ENCODE measurements at regions not wholly inside any gene's neighbourhood (a gene's known extent, or its start where the extent isn't known, plus 50 kb on each side); places are given as distances from the start of the nearest gene placed in this dataset.

DNA sequence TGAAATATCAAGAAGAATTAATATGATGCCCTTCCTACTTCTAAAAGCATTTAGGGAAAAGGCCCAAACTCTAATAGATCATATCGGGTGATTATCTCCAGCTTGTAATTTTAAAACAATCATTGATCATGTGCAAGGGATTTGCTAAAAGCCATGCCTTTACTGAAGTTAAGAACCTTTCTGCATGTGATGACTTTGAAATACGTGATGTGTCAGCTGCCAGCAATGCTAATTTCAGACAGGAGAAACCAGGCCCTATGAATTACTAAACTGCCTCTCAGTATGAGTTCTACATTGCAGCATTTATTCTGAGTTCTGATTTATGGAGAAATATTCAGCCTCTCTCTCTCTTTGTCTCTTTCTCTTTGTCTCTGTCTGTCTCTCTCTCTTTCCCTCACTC lies 203.6 kb upstream of the AKR1E2 start:
- TF ChIP-seq MAX (CRISPR knock-in tag; IDR thresholded peaks at IDR 0.05): no peak
- no peak for TF ChIP-seq ATF3 (CRISPR knock-in tag; conservative IDR thresholded peaks at IDR 0.05)
- TF ChIP-seq, protein P1, sequence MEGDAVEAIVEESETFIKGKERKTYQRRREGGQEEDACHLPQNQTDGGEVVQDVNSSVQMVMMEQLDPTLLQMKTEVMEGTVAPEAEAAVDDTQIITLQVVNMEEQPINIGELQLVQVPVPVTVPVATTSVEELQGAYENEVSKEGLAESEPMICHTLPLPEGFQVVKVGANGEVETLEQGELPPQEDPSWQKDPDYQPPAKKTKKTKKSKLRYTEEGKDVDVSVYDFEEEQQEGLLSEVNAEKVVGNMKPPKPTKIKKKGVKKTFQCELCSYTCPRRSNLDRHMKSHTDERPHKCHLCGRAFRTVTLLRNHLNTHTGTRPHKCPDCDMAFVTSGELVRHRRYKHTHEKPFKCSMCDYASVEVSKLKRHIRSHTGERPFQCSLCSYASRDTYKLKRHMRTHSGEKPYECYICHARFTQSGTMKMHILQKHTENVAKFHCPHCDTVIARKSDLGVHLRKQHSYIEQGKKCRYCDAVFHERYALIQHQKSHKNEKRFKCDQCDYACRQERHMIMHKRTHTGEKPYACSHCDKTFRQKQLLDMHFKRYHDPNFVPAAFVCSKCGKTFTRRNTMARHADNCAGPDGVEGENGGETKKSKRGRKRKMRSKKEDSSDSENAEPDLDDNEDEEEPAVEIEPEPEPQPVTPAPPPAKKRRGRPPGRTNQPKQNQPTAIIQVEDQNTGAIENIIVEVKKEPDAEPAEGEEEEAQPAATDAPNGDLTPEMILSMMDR (IDR thresholded peaks at IDR 0.05): no peak
- TF ChIP-seq PRRX2 (CRISPR knock-in tag; IDR thresholded peaks at IDR 0.05): no peak
- TF ChIP-seq, protein P2, sequence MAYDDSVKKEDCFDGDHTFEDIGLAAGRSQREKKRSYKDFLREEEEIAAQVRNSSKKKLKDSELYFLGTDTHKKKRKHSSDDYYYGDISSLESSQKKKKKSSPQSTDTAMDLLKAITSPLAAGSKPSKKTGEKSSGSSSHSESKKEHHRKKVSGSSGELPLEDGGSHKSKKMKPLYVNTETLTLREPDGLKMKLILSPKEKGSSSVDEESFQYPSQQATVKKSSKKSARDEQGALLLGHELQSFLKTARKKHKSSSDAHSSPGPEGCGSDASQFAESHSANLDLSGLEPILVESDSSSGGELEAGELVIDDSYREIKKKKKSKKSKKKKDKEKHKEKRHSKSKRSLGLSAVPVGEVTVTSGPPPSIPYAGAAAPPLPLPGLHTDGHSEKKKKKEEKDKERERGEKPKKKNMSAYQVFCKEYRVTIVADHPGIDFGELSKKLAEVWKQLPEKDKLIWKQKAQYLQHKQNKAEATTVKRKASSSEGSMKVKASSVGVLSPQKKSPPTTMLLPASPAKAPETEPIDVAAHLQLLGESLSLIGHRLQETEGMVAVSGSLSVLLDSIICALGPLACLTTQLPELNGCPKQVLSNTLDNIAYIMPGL (CRISPR knock-in tag; IDR thresholded peaks at IDR 0.05): no peak
- no peak for TF ChIP-seq KAT7 (CRISPR knock-in tag; IDR thresholded peaks at IDR 0.05; ENCODE audit: borderline replicate concordance)
- TF ChIP-seq NFATC4 (CRISPR knock-in tag; IDR thresholded peaks at IDR 0.05): no peak
- TF ChIP-seq NFYB (CRISPR knock-in tag; conservative IDR thresholded peaks at IDR 0.05; ENCODE audit: low read depth): no peak
